IMR-90 (cell line): ENCODE measurements at regions not wholly inside any gene's neighbourhood (a gene's known extent, or its start where the extent isn't known, plus 50 kb on each side); places are given as distances from the start of the nearest gene placed in this dataset.

Experiments
- ATAC-seq: fragments of 200-7000 bp; cut with Tn5 transposase; 2 replicates; pipeline ENCODE4 v1.9.1; 2020; ENCODE audit warnings: low read depth, mild to moderate bottlenecking, moderate library complexity
- BruUV-seq: library from RNA; stranded (reverse); fragments of 400-500 nt; replicated peaks from 2 replicates; lab custom pipeline; 2021; lab: Mats Ljungman, UMichigan
- CTCF ChIA-PET: fragments of 300-600 bp; formaldehyde crosslinking; extraction: SDS; loops from one replicate; lab custom pipeline; 2021; ENCODE audit warnings: antibody characterized with exemption; lab: Yijun Ruan, JAX
- POLR2A ChIA-PET: fragments of 300-600 bp; sonication (Branson Sonifier 250); formaldehyde crosslinking; loops from one replicate; lab custom pipeline; 2022; ENCODE audit warnings: antibody characterized with exemption; ENCODE audit not compliant: unreplicated experiment; lab: Charles Lee
- DNase-seq: peaks from one replicate; pipeline ENCODE4 v3.0.0; 2013
- H2AFZ ChIP-seq: replicated peaks from 2 replicates; pipeline ENCODE3; 2013; ENCODE audit warnings: low read length, mild to moderate bottlenecking; ENCODE audit not compliant: poor library complexity
- H2AK5ac ChIP-seq: 2 replicates; pipeline ENCODE4 v1.6.1; 2013; ENCODE audit warnings: low read depth, low read length, inconsistent platforms
- H2AK9ac ChIP-seq: replicated peaks from 2 replicates; pipeline ENCODE3; 2013; ENCODE audit warnings: mild to moderate bottlenecking, low read depth, low read length, moderate library complexity; ENCODE audit not compliant: poor library complexity
- H2BK120ac ChIP-seq: 2 replicates; pipeline ENCODE4 v1.6.1; 2013; ENCODE audit warnings: low read depth, low read length, inconsistent platforms
- H2BK15ac ChIP-seq: 3 replicates; pipeline ENCODE4 v1.6.1; 2013; ENCODE audit warnings: low read depth, low read length, inconsistent platforms
- H2BK20ac ChIP-seq: 2 replicates; pipeline ENCODE4 v1.6.1; 2013; ENCODE audit warnings: low read depth, mild to moderate bottlenecking, inconsistent platforms, low read length, moderate library complexity
- H2BK5ac ChIP-seq: 2 replicates; pipeline ENCODE4 v1.6.1; 2013; ENCODE audit warnings: mild to moderate bottlenecking, low read depth, low read length, inconsistent platforms; ENCODE audit not compliant: poor library complexity, severe bottlenecking
- H3K14ac ChIP-seq: replicated peaks from 2 replicates; pipeline ENCODE4 v1.6.1; 2013; ENCODE audit warnings: low read depth, low read length, inconsistent platforms
- H3K18ac ChIP-seq: 2 replicates; pipeline ENCODE4 v1.6.1; 2013; ENCODE audit warnings: low read depth, low read length, control low read depth
- H3K23ac ChIP-seq: 2 replicates; pipeline ENCODE4 v1.6.1; 2013; ENCODE audit warnings: low read depth, low read length, inconsistent platforms
- H3K27ac ChIP-seq: 2 replicates; pipeline ENCODE4 v1.5.1; 2013; ENCODE audit warnings: mild to moderate bottlenecking, control low read depth, low read length; ENCODE audit not compliant: insufficient read depth
- H3K27me3 ChIP-seq: 2 replicates; pipeline ENCODE4 v1.6.1; 2013; ENCODE audit warnings: low read length; ENCODE audit not compliant: control insufficient read depth, insufficient read depth
- H3K36me3 ChIP-seq: 2 replicates; pipeline ENCODE4 v1.6.1; 2013; ENCODE audit warnings: low read length, mixed read lengths; ENCODE audit not compliant: control insufficient read depth, insufficient read depth
- H3K4ac ChIP-seq: 2 replicates; pipeline ENCODE4 v1.6.1; 2013; ENCODE audit warnings: low read depth, low read length, inconsistent platforms
- H3K4me1 ChIP-seq: 2 replicates; pipeline ENCODE4 v1.6.1; 2013; ENCODE audit warnings: low read length, mixed read lengths; ENCODE audit not compliant: control insufficient read depth, insufficient read depth
- H3K4me2 ChIP-seq: 2 replicates; pipeline ENCODE4 v1.6.1; 2013; ENCODE audit warnings: low read depth, mild to moderate bottlenecking, control low read depth, low read length, moderate library complexity
- H3K4me3 ChIP-seq: 2 replicates; pipeline ENCODE4 v1.5.1; 2013; ENCODE audit warnings: low read depth, mild to moderate bottlenecking, control low read depth, low read length, moderate library complexity; ENCODE audit not compliant: insufficient read depth
- H3K56ac ChIP-seq: 2 replicates; pipeline ENCODE4 v1.6.1; 2013; ENCODE audit warnings: low read length, inconsistent platforms; ENCODE audit not compliant: insufficient read depth; ENCODE audit errors: extremely low read depth
- H3K79me1 ChIP-seq, 2 experiments: 2 replicates each; pipeline ENCODE4 v1.6.1; 2013; ENCODE audit warnings: low read length in 2 of 2, inconsistent platforms in 1 of 2, low read depth in 1 of 2
- H3K9ac ChIP-seq: 2 replicates; pipeline ENCODE4 v1.6.1; 2013; ENCODE audit warnings: low read depth, low read length, control low read depth
- H3K9me1 ChIP-seq: 2 replicates; pipeline ENCODE4 v1.6.1; 2013; ENCODE audit warnings: low read length, inconsistent platforms; ENCODE audit not compliant: insufficient read depth
- H3K9me3 ChIP-seq: 2 replicates; pipeline ENCODE4 v1.6.1; 2013; ENCODE audit warnings: low read length; ENCODE audit not compliant: control insufficient read depth, insufficient read depth
- H4K20me1 ChIP-seq: 2 replicates; pipeline ENCODE4 v1.6.1; 2013; ENCODE audit warnings: low read length, inconsistent platforms; ENCODE audit not compliant: insufficient read depth
- H4K5ac ChIP-seq: 2 replicates; pipeline ENCODE4 v1.6.1; 2013; ENCODE audit warnings: mild to moderate bottlenecking, low read depth, low read length, control low read depth
- H4K8ac ChIP-seq, 2 experiments: 2 replicates each; pipeline ENCODE4 v1.6.1; 2013; ENCODE audit warnings: low read depth in 2 of 2, low read length in 2 of 2, control low read depth in 1 of 2, inconsistent platforms in 1 of 2
- H4K91ac ChIP-seq: 2 replicates; pipeline ENCODE4 v1.6.1; 2013; ENCODE audit warnings: low read depth, low read length, inconsistent platforms; ENCODE audit not compliant: insufficient read depth
- FOS ChIP-seq: fragments of 150-350 bp; IDR thresholded peaks from 2 replicates; pipeline ENCODE4 v1.6.1; 2016; ENCODE audit warnings: low read depth, low read length
- RAD21 ChIP-seq: IDR thresholded peaks from 2 replicates; pipeline ENCODE4 v1.6.1; 2012; ENCODE audit warnings: low read length, improper control_type of control experiment
- WGBS, 2 experiments: methylation state at CpG; one replicate each; pipeline versions ENCODE4 v1.1.5 to v1.1.7; 2013; ENCODE audit warnings: missing lambda C conversion rate in 2 of 2; ENCODE audit not compliant: insufficient read length in 1 of 2; ENCODE audit errors: extremely low coverage in 2 of 2; 5-methylcytosine and 5-hydroxymethylcytosine counted together
- dilution Hi-C: fragments of 300-500 bp; cut with HindIII; formaldehyde crosslinking; loops from one replicate; pipeline ENCODE4 v1.14.3; 2018; ENCODE audit warnings: low sequenced_read_pairs; ENCODE audit not compliant: unreplicated experiment
- in situ Hi-C: fragments of 300-500 bp; cut with MboI; formaldehyde crosslinking; loops from 3 replicates; pipeline ENCODE4 v1.14.3; 2019; ENCODE audit warnings: low sequenced_read_pairs, inconsistent platforms, mixed read lengths
- intact Hi-C: fragments of 100-400 bp; cut with micrococcal nuclease; formaldehyde crosslinking; loops from 2 replicates; pipeline ENCODE4 v1.10.0; 2022
- TF ChIP-seq, protein P1 (sequence below): fragments of 150-350 bp; IDR thresholded peaks from 2 replicates; pipeline ENCODE4 v1.6.1; 2017; ENCODE audit warnings: mild to moderate bottlenecking, antibody characterized with exemption, low read length, low read depth

DNA sequence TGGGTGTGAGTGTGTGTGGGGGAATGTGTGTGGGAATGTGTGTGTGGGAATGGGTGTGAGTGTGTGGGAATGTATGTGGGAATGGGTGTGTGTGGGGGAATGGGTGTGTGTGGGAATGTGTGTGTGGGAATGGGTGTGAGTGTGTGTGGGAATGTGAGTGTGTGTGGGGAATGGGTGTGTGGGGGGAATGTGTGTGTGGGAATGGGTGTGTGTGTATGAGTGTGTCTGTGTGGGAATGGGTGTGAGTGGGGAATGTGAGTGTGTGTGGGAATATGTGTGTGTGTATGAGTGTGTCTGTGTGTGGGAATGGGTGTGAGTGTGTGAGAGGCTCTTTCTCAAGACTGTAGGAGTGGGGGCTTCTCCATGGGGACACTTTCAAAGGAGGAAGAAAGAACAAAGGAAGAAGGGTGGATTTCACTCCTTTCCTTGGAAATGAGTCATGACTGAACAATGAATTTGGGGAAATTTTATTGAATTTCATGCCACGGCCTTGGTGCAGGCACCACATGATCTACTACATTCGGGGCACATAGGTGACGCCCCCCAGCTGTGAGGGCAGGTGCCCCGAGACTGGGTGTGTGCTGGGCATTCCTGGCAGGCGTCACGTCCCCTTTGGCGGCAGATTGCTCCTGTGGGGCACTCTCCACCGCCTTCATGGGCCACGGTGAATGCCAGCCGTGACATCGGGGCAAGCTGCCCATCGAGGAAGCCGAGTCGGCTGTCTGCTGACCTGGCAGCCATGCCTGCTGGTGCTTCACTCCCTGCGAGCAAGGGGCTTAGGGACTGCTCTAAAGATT lies 88.8 kb upstream of the INSIG1 start:
- H4K20me1 ChIP-seq, result no peaks in the 10 kb centered on the region
- no peak for ATAC-seq
- dilution Hi-C loops (no loop called here), in situ Hi-C loops (loop anchor here (5.0 kb wide), 1 partner anchor 88 kb away; the partner anchor contains the start of gene INSIG1), intact Hi-C loops (no loop called here)
- H4K8ac ChIP-seq, result peak overlapping the region; percentile 61 to 89; a peak in 3 of 4 replicates
- peak overlapping the region; percentile 86 for H2AK9ac ChIP-seq
- DNase-seq, result peak; percentile 47
- no peak overlapping the region for H3K9ac ChIP-seq
- H2BK20ac ChIP-seq, result peak overlapping the region; percentile 65
- no peak overlapping the region for H3K4me2 ChIP-seq
- peak overlapping the region; percentile 21; the same call in 1 of the 2 replicates for H3K56ac ChIP-seq
- H3K18ac ChIP-seq, result no peak overlapping the region; the same call in 1 of the 2 replicates
- no peaks in the 10 kb centered on the region for H3K79me1 ChIP-seq
- WGBS, 2 experiments, result 86% methylated on average over 12 of the region's 15 CpGs; no CpG with 5 or more reads in 1 of the 2 experiments
- peaks cover 10% of the 10 kb centered on the region for H3K4me1 ChIP-seq
- peaks cover 20% of the 10 kb centered on the region for H3K9me1 ChIP-seq
- H3K9me3 ChIP-seq, result no peaks in the 10 kb centered on the region
- H3K36me3 ChIP-seq, result no peaks in the 10 kb centered on the region
- BruUV-seq, result no TSS peak
- H2AK5ac ChIP-seq, result peak overlapping the region; percentile 94
- peak overlapping the region; percentile 52; the same call in 1 of the 3 replicates for H2BK15ac ChIP-seq
- H4K5ac ChIP-seq, result peak overlapping the region; percentile 61; the same call in 1 of the 2 replicates
- peak overlapping the region; percentile 82 for H2BK5ac ChIP-seq
- POLR2A ChIA-PET, result no interaction called here
- TF ChIP-seq FOS, result no peak; the same call in 1 of the 2 replicates
- TF ChIP-seq, protein P1, sequence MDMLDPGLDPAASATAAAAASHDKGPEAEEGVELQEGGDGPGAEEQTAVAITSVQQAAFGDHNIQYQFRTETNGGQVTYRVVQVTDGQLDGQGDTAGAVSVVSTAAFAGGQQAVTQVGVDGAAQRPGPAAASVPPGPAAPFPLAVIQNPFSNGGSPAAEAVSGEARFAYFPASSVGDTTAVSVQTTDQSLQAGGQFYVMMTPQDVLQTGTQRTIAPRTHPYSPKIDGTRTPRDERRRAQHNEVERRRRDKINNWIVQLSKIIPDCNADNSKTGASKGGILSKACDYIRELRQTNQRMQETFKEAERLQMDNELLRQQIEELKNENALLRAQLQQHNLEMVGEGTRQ, result 0 out of 2 replicates have a peak, but pooled peaks have one; percentile 10
- TF ChIP-seq RAD21, result no peak
- no peak overlapping the region for H3K4me3 ChIP-seq
- peak overlapping the region; percentile 85 for H2BK120ac ChIP-seq
- peak overlapping the region; percentile 93; the same call in 1 of the 2 replicates for H3K23ac ChIP-seq
- peak overlapping the region; percentile 88 for H3K4ac ChIP-seq
- H3K14ac ChIP-seq, result peak overlapping the region; percentile 83
- peak overlapping the region; percentile 81 for H2AFZ ChIP-seq
- no peaks in the 10 kb centered on the region for H3K27me3 ChIP-seq
- H4K91ac ChIP-seq, result peak overlapping the region; percentile 74; the same call in 1 of the 2 replicates
- CTCF ChIA-PET, result no interaction called here
- no peak overlapping the region for H3K27ac ChIP-seq
